HL-60 (cell line): ENCODE measurements at regions not wholly inside any gene's neighbourhood (a gene's known extent, or its start where the extent isn't known, plus 50 kb on each side); places are given as distances from the start of the nearest gene placed in this dataset.

Experiments
- DNase-seq, 2 experiments: peaks; one replicate each; pipeline ENCODE4 v3.0.0-alpha.2; 2010 to 2020; ENCODE audit warnings: low read depth in 1 of 2, low spot score in 1 of 2
- H3K27ac ChIP-seq: fragments of 250-450 bp; sonication (Bioruptor Pico); replicated peaks from 2 replicates; pipeline ENCODE4 v1.5.1; 2020; ENCODE audit warnings: mild to moderate bottlenecking, moderate library complexity
- H3K27me3 ChIP-seq: fragments of 250-450 bp; sonication (Bioruptor Pico); 2 replicates; pipeline ENCODE4 v1.5.1; 2021; ENCODE audit warnings: mild to moderate bottlenecking, moderate library complexity; ENCODE audit not compliant: insufficient read depth, poor library complexity, severe bottlenecking
- H3K4me3 ChIP-seq: replicated peaks from 2 replicates; pipeline ENCODE4 v1.5.1; 2011; ENCODE audit warnings: mild to moderate bottlenecking, control low read depth, low read length; ENCODE audit not compliant: insufficient read depth
- GABPA ChIP-seq: IDR thresholded peaks from 2 replicates; pipeline ENCODE4 v1.6.1; 2012; ENCODE audit warnings: low read depth
- POLR2AphosphoS5 ChIP-seq: IDR thresholded peaks from 2 replicates; pipeline ENCODE4 v1.6.1; 2012; ENCODE audit warnings: low read depth
- REST ChIP-seq: IDR thresholded peaks from 2 replicates; pipeline ENCODE4 v1.6.1; 2012; ENCODE audit warnings: low read depth; ENCODE audit not compliant: insufficient replicate concordance
- SPI1 ChIP-seq: IDR thresholded peaks from 2 replicates; pipeline ENCODE4 v1.6.1; 2012; ENCODE audit warnings: low read depth, mild to moderate bottlenecking, borderline replicate concordance
- TF ChIP-seq, protein P1 (sequence below): IDR thresholded peaks from one replicate; pipeline ENCODE4 v1.5.1; 2011; ENCODE audit warnings: low read length, control low read depth, inconsistent platforms; ENCODE audit not compliant: insufficient read depth

DNA sequence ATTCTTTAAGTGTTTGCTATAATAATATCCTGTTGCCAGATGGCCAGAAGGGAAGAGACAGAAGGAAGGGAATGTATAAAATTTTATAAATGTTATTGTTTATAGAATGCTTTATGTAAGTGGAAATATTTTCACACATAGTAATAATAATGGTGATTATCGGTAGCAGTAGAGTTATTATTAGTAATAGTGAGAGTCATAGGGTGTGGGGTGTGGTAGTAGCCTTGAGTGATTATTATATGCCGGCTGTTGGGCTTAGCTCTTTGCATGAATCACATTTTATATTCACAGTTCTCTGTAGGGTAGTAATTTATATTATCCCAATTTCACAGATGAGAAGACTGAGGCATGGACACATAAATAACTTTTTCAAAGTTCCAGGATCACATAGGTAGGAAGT, 391.4 kb downstream of the C12orf75 start:
- Histone ChIP-seq H3K27ac (no peak overlapping the region), H3K4me3 (no peak overlapping the region), H3K27me3 (no peaks in the 10 kb centered on the region)
- DNase-seq = no peak
- TF ChIP-seq, protein P1, sequence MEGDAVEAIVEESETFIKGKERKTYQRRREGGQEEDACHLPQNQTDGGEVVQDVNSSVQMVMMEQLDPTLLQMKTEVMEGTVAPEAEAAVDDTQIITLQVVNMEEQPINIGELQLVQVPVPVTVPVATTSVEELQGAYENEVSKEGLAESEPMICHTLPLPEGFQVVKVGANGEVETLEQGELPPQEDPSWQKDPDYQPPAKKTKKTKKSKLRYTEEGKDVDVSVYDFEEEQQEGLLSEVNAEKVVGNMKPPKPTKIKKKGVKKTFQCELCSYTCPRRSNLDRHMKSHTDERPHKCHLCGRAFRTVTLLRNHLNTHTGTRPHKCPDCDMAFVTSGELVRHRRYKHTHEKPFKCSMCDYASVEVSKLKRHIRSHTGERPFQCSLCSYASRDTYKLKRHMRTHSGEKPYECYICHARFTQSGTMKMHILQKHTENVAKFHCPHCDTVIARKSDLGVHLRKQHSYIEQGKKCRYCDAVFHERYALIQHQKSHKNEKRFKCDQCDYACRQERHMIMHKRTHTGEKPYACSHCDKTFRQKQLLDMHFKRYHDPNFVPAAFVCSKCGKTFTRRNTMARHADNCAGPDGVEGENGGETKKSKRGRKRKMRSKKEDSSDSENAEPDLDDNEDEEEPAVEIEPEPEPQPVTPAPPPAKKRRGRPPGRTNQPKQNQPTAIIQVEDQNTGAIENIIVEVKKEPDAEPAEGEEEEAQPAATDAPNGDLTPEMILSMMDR = no peak
- no peak for TF ChIP-seq REST
- TF ChIP-seq POLR2AphosphoS5 = no peak
- no peak for TF ChIP-seq GABPA
- no peak for TF ChIP-seq SPI1

- no peak overlapping the region for H3K4me3 ChIP-seq
- no peak for DNase-seq
- no peak overlapping the region for H3K27ac ChIP-seq
- H3K27me3 ChIP-seq = peaks cover 5% of the 10 kb centered on the region
- TF ChIP-seq, protein P1 = no peak
- TF ChIP-seq SPI1 (no peak), POLR2AphosphoS5 (no peak), REST (no peak), GABPA (no peak)
These were observed 392.6 kb downstream of the C12orf75 start for GRCh38 chr12:105723066-105723465.

GRCh38 chr12:105723494-105723893, 393.0 kb downstream of the C12orf75 start:
- TF ChIP-seq SPI1 (no peak), POLR2AphosphoS5 (no peak), REST (no peak), GABPA (no peak)
- TF ChIP-seq, protein P1 = no peak
- Histone ChIP-seq H3K27me3 (peaks cover 5% of the 10 kb centered on the region), H3K27ac (no peak overlapping the region), H3K4me3 (no peak overlapping the region)
- DNase-seq = no peak
